ENCODE measurements at regions not wholly inside any gene's neighbourhood (a gene's known extent, or its start where the extent isn't known, plus 50 kb on each side); places are given as distances from the start of the nearest gene placed in this dataset.

GRCh38 chr7:113392421-113392820 is 274.1 kb upstream of the SMIM30 start (continued):
- TF ChIP-seq KLF5 (IDR thresholded peaks at IDR 0.05; ENCODE audit: partially characterized antibody) (no peak), SMARCA5 (IDR thresholded peaks at IDR 0.05) (no peak), KAT2A (conservative IDR thresholded peaks at IDR 0.05; ENCODE audit: control insufficient read depth, low read depth, low read length) (no peak), RELA (IDR thresholded peaks at IDR 0.05; ENCODE audit: borderline replicate concordance, partially characterized antibody) (no peak), ZNF687 (IDR thresholded peaks at IDR 0.05) (no peak), TCF12 (IDR thresholded peaks at IDR 0.05; ENCODE audit: low read depth, low read length) (no peak), ZZZ3 (IDR thresholded peaks at IDR 0.05; ENCODE audit: control insufficient read depth, insufficient read length, low read depth) (no peak)

- no peak for FAIRE-seq
- ChIA-PET RAD21 (ENCODE audit: unreplicated experiment) (no interaction called here), CTCF (interaction anchor here (0.9 kb wide), 1 partner anchor 29 kb away, joined by 3 read pairs; no protein-coding TSS in a partner anchor), SMC1A (ENCODE audit: uncharacterized antibody, unreplicated experiment) (interaction anchor here (0.6 kb wide), 1 partner anchor 423 kb away, joined by 3 read pairs; no protein-coding TSS in a partner anchor), POLR2A (interaction anchor here (0.6 kb wide), 1 partner anchor 31 kb away, joined by 7 read pairs; no protein-coding TSS in a partner anchor)
- H3K79me2 ChIP-seq (ENCODE audit: control insufficient read depth, insufficient read depth, low read length), result no peaks in the 10 kb centered on the region
- no peaks in the 10 kb centered on the region for H4K20me1 ChIP-seq (ENCODE audit: control insufficient read depth, insufficient read depth)
- no peaks in the 10 kb centered on the region for H3K27me3 ChIP-seq (replicated peaks in 1 of 2; ENCODE audit: control insufficient read depth in 2 of 2, insufficient read depth in 2 of 2, low read length in 1 of 2)
- ATAC-seq, result no peak
- intact Hi-C loops (cut with micrococcal nuclease; ENCODE audit: unreplicated experiment) (no loop called here), in situ Hi-C loops (cut with MboI) (no loop called here)
- no TSS peak for BruUV-seq (replicated peaks)
- no peaks in the 10 kb centered on the region for H3K4me1 ChIP-seq (ENCODE audit: control insufficient read depth, insufficient read depth, low read length)
- no peaks in the 10 kb centered on the region for H3K36me3 ChIP-seq (ENCODE audit: control insufficient read depth in 2 of 2, insufficient read depth in 2 of 2, low read length in 1 of 2)
- no peak for DNase-seq (ENCODE audit: low read depth, low spot score)
- no peak overlapping the region for H3K4me3 ChIP-seq
- no peak overlapping the region for H3K4me2 ChIP-seq (ENCODE audit: control insufficient read depth, insufficient read depth)
- no peaks in the 10 kb centered on the region for H3K9me3 ChIP-seq (replicated peaks; ENCODE audit: control insufficient read depth, insufficient read depth, low read length)
- H3K27ac ChIP-seq (ENCODE audit: control insufficient read depth, insufficient read depth), result no peak overlapping the region
- H3K9ac ChIP-seq (ENCODE audit: control insufficient read depth, insufficient read depth, low read length), result no peak overlapping the region
- no peak overlapping the region for H2AFZ ChIP-seq (ENCODE audit: control insufficient read depth, low read depth, low read length)
- WGBS (ENCODE audit: insufficient coverage, insufficient replicate concordance, low lambda C conversion rate, missing lambda C conversion rate), result 0% methylated on average over 2 of the region's 2 CpGs
- TF ChIP-seq CHD1 (IDR thresholded peaks at IDR 0.05; ENCODE audit: low read depth, low read length) (no peak), MYB (IDR thresholded peaks at IDR 0.05; ENCODE audit: borderline replicate concordance, low read depth, low read length) (no peak), ATF3 (IDR thresholded peaks at IDR 0.05; ENCODE audit: borderline replicate concordance, extremely low read depth, low read depth, low read length) (no peak), FOXK2 (IDR thresholded peaks at IDR 0.05) (no peak), CBFB (IDR thresholded peaks at IDR 0.05; ENCODE audit: low read depth) (no peak), KAT2A (conservative IDR thresholded peaks at IDR 0.05; ENCODE audit: control insufficient read depth, low read depth, low read length) (no peak), TARDBP (IDR thresholded peaks at IDR 0.05; ENCODE audit: borderline replicate concordance) (no peak), REST (IDR thresholded peaks at IDR 0.05; ENCODE audit: low read depth, low read length) (no peak), TCF7 (IDR thresholded peaks at IDR 0.05; ENCODE audit: borderline replicate concordance) (no peak), NR2C2 (IDR thresholded peaks at IDR 0.05; ENCODE audit: borderline replicate concordance, control insufficient read depth, insufficient read length, low read depth) (no peak)
Observed at GRCh38 chr7:113389112-113389646, 270.8 kb upstream of the SMIM30 start.
